BJ (cell line): ENCODE measurements at regions not wholly inside any gene's neighbourhood (a gene's known extent, or its start where the extent isn't known, plus 50 kb on each side); places are given as distances from the start of the nearest gene placed in this dataset.

Experiments used
- CTCF ChIA-PET: fragments of 350-600 bp; formaldehyde crosslinking; extraction: SDS; loops from one replicate; lab custom pipeline; 2021; ENCODE audit warnings: antibody characterized with exemption, inconsistent platforms; lab: Yijun Ruan, JAX
- POLR2A ChIA-PET: fragments of 300-600 bp; sonication (Branson Sonifier 250); formaldehyde crosslinking; extraction: SDS; loops from one replicate; lab custom pipeline; 2021; ENCODE audit warnings: antibody characterized with exemption; lab: Charles Lee
- DNase-seq: peaks from one replicate; pipeline ENCODE4 v3.0.0-alpha.2; 2011; ENCODE audit warnings: low read depth
- H3K27me3 ChIP-seq: 2 replicates; pipeline ENCODE4 v1.6.0; 2011; ENCODE audit warnings: low read length; ENCODE audit not compliant: control insufficient read depth, insufficient read depth
- H3K36me3 ChIP-seq: 2 replicates; pipeline ENCODE4 v1.5.1; 2011; ENCODE audit warnings: low read length; ENCODE audit not compliant: control insufficient read depth, insufficient read depth
- H3K4me3 ChIP-seq: 2 replicates; pipeline ENCODE4 v1.5.1; 2011; ENCODE audit warnings: low read depth, mild to moderate bottlenecking, control low read depth, low read length
- CTCF ChIP-seq: IDR thresholded peaks from 2 replicates; pipeline ENCODE4 v1.5.1; 2011; ENCODE audit warnings: low read depth, mild to moderate bottlenecking, control low read depth, inconsistent platforms, low read length, moderate library complexity; ENCODE audit not compliant: insufficient read depth

- H3K4me3 ChIP-seq, result no peak overlapping the region
- no peaks in the 10 kb centered on the region for H3K36me3 ChIP-seq
- ChIA-PET POLR2A (no interaction called here), CTCF (no interaction called here)
- no peak for DNase-seq
- no peak for TF ChIP-seq CTCF
- no peaks in the 10 kb centered on the region for H3K27me3 ChIP-seq
Observed at GRCh38 chr2:122749405-122749804, 994.0 kb downstream of the TSN start.

- H3K36me3 ChIP-seq, result no peaks in the 10 kb centered on the region
- CTCF ChIA-PET, result no interaction called here
- TF ChIP-seq CTCF, result no peak
- no peak overlapping the region for H3K4me3 ChIP-seq
- no peak for DNase-seq
- POLR2A ChIA-PET, result no interaction called here
- no peaks in the 10 kb centered on the region for H3K27me3 ChIP-seq
Observed at GRCh38 chr2:122750095-122750494, 994.6 kb downstream of the TSN start.

- H3K36me3 ChIP-seq, result no peaks in the 10 kb centered on the region
- ChIA-PET POLR2A (no interaction called here), CTCF (no interaction called here)
- no peaks in the 10 kb centered on the region for H3K27me3 ChIP-seq
- DNase-seq, result no peak
- H3K4me3 ChIP-seq, result no peak overlapping the region
- no peak for TF ChIP-seq CTCF
Observed at GRCh38 chr2:122750808-122751207, 995.4 kb downstream of the TSN start.

- DNase-seq, result no peak
- TF ChIP-seq CTCF, result no peak
- Histone ChIP-seq H3K27me3 (no peaks in the 10 kb centered on the region), H3K36me3 (no peaks in the 10 kb centered on the region), H3K4me3 (no peak overlapping the region)
- ChIA-PET POLR2A (no interaction called here), CTCF (no interaction called here)
Observed at GRCh38 chr2:122753336-122753735, 997.9 kb downstream of the TSN start.

- H3K27me3 ChIP-seq, result no peaks in the 10 kb centered on the region
- POLR2A ChIA-PET, result no interaction called here
- CTCF ChIA-PET, result no interaction called here
- TF ChIP-seq CTCF, result no peak
- no peaks in the 10 kb centered on the region for H3K36me3 ChIP-seq
- no peak overlapping the region for H3K4me3 ChIP-seq
- no peak for DNase-seq
Observed at GRCh38 chr2:122754561-122754960, 999.1 kb downstream of the TSN start.
